KMS-11 (cell line): ENCODE measurements at regions not wholly inside any gene's neighbourhood (a gene's known extent, or its start where the extent isn't known, plus 50 kb on each side); places are given as distances from the start of the nearest gene placed in this dataset.

ENCODE experiments used
- H2AFZ ChIP-seq: fragments of 200-600 bp; sonication (generic); 2 replicates; pipeline ENCODE4 v1.6.1; 2016; ENCODE audit warnings: antibody characterized with exemption, mixed run types, low read depth
- H3K27ac ChIP-seq: fragments of 200-600 bp; sonication (generic); 2 replicates; pipeline ENCODE4 v1.6.1; 2016; ENCODE audit warnings: mild to moderate bottlenecking, mixed run types
- H3K27me3 ChIP-seq: fragments of 200-600 bp; sonication (generic); 2 replicates; pipeline ENCODE4 v1.6.1; 2017; ENCODE audit warnings: mild to moderate bottlenecking, low read depth, mixed run types, moderate library complexity; ENCODE audit not compliant: insufficient read depth
- H3K36me3 ChIP-seq: fragments of 200-600 bp; sonication (generic); 2 replicates; pipeline ENCODE4 v1.6.1; 2017; ENCODE audit warnings: mild to moderate bottlenecking, mixed run types; ENCODE audit not compliant: insufficient read depth
- H3K4me1 ChIP-seq: fragments of 200-600 bp; sonication (generic); 2 replicates; pipeline ENCODE4 v1.6.1; 2016; ENCODE audit warnings: mild to moderate bottlenecking, low read depth, mixed run types; ENCODE audit not compliant: poor library complexity, severe bottlenecking
- H3K4me2 ChIP-seq: fragments of 200-600 bp; sonication (generic); 2 replicates; pipeline ENCODE4 v1.7.0; 2016; ENCODE audit warnings: mild to moderate bottlenecking, mixed run types
- H3K4me3 ChIP-seq: fragments of 200-600 bp; sonication (generic); IDR thresholded peaks from 2 replicates; pipeline ENCODE4 v1.6.1; 2017; ENCODE audit warnings: low read depth, low read length, mixed read lengths; ENCODE audit not compliant: insufficient read depth
- H3K79me2 ChIP-seq: fragments of 200-600 bp; sonication (generic); 2 replicates; pipeline ENCODE4 v1.6.1; 2016; ENCODE audit warnings: low read depth, mixed run types; ENCODE audit not compliant: insufficient read depth
- H3K9ac ChIP-seq: fragments of 200-600 bp; sonication (generic); 2 replicates; pipeline ENCODE4 v1.6.1; 2016; ENCODE audit warnings: mild to moderate bottlenecking, mixed run types
- H4K20me1 ChIP-seq: fragments of 200-600 bp; sonication (generic); 2 replicates; pipeline ENCODE4 v1.6.1; 2016; ENCODE audit warnings: mild to moderate bottlenecking, mixed run types; ENCODE audit not compliant: insufficient read depth
- TF ChIP-seq, protein P1 (sequence below): fragments of 200-600 bp; sonication (generic); conservative IDR thresholded peaks from 2 replicates; pipeline ENCODE4 v1.6.1; 2017; ENCODE audit warnings: low read depth, mild to moderate bottlenecking, antibody characterized with exemption, low read length, moderate library complexity, mixed read lengths

DNA sequence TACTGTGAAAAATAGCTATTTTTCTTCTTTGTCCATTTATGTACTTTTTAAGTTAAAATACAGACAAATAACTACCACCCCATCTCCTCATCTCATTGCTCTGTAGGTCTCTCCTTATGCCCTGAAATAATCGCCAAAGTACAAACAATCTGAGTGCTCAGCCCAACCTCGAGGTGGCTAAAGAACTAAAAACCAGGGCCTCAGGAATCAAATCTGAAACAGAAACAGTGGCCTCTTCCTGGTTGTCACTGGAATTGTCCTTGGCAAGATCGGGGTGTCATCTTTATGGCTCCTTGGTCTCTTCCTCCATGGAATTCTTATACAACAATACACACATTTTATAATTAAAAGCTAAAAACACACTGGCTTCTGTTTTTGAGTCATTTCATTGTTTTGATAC lies 182.4 kb downstream of the ASCL1 start:
- H3K4me3 ChIP-seq = no peak overlapping the region
- H3K27ac ChIP-seq = no peak overlapping the region
- no peaks in the 10 kb centered on the region for H3K79me2 ChIP-seq
- H3K4me2 ChIP-seq = no peak overlapping the region
- no peaks in the 10 kb centered on the region for H4K20me1 ChIP-seq
- no peak overlapping the region for H3K9ac ChIP-seq
- no peaks in the 10 kb centered on the region for H3K4me1 ChIP-seq
- H3K36me3 ChIP-seq = no peaks in the 10 kb centered on the region; the same call in 1 of the 2 replicates
- no peaks in the 10 kb centered on the region for H3K27me3 ChIP-seq
- no peak overlapping the region for H2AFZ ChIP-seq
- TF ChIP-seq, protein P1, sequence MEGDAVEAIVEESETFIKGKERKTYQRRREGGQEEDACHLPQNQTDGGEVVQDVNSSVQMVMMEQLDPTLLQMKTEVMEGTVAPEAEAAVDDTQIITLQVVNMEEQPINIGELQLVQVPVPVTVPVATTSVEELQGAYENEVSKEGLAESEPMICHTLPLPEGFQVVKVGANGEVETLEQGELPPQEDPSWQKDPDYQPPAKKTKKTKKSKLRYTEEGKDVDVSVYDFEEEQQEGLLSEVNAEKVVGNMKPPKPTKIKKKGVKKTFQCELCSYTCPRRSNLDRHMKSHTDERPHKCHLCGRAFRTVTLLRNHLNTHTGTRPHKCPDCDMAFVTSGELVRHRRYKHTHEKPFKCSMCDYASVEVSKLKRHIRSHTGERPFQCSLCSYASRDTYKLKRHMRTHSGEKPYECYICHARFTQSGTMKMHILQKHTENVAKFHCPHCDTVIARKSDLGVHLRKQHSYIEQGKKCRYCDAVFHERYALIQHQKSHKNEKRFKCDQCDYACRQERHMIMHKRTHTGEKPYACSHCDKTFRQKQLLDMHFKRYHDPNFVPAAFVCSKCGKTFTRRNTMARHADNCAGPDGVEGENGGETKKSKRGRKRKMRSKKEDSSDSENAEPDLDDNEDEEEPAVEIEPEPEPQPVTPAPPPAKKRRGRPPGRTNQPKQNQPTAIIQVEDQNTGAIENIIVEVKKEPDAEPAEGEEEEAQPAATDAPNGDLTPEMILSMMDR = no peak

DNA sequence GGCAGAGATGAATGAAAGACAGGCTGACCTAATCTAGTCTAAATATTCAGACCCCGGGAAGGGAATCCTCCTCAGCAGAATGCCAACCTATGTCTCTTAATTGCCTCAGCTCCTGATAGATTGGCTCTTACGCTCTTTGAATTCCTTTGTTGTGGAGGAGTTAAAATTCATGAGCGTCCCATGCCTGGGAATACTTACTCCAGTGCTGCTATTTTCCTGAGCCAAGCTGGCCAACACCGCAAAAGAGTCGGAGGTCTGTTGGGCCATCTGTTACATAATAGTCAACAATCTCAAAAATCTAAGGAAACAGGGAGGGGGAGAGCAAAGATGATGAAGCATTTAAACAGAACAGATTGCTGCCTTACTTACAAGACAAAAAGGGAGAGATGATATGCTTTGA lies 182.8 kb downstream of the ASCL1 start:
- Histone ChIP-seq H3K9ac (no peak overlapping the region), H3K4me3 (no peak overlapping the region), H2AFZ (no peak overlapping the region), H3K27ac (no peak overlapping the region), H3K36me3 (no peaks in the 10 kb centered on the region; the same call in 1 of the 2 replicates), H3K79me2 (no peaks in the 10 kb centered on the region), H3K4me2 (no peak overlapping the region), H3K4me1 (no peaks in the 10 kb centered on the region), H4K20me1 (no peaks in the 10 kb centered on the region), H3K27me3 (no peaks in the 10 kb centered on the region)
- TF ChIP-seq, protein P1 = no peak

DNA sequence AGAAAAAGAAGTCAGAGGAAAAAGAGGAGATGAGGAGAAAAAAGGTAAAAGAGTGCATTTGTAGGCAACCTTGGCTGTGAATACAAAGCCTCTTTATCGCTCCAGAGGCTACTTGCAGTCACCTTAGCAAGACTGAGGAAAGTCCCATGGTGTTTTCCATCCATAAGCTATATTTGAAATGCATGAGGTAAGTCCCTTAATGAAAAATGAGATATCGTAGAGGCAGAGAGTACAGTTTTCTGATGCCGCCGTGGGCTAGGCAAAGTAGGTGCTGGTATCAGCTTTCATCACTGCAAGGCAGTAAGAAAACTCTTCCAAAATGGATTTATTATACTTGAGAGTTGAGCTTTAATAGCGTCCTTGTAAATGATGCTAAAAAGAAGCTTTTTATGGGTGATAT lies 186.8 kb downstream of the ASCL1 start:
- Histone ChIP-seq H3K36me3 (no peaks in the 10 kb centered on the region; the same call in 1 of the 2 replicates), H3K79me2 (no peaks in the 10 kb centered on the region), H3K27ac (no peak overlapping the region), H3K4me2 (no peak overlapping the region), H3K4me3 (no peak overlapping the region), H3K4me1 (no peaks in the 10 kb centered on the region), H3K9ac (no peak overlapping the region), H3K27me3 (no peaks in the 10 kb centered on the region), H4K20me1 (no peaks in the 10 kb centered on the region), H2AFZ (no peak overlapping the region)
- TF ChIP-seq, protein P1 = no peak

DNA sequence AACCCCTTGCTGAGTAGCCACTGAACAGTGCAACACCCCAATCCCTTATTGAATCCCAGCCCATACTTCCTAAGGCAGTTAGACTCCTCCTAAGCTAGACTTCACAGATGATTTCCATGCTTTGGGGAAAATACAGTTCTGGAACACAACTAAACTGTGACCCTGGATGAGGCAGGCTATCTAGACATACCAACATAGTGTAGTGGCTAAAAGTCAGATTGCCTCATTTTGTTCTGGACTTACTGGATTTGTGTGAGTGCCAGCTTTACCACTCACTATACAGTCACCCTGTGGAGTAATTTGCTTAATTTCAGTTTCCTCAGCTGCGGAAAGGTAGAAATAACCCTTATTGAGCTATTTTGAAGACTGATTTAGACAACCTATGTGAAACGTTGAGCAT lies 203.1 kb downstream of the ASCL1 start:
- no peaks in the 10 kb centered on the region for H4K20me1 ChIP-seq
- H3K79me2 ChIP-seq = no peaks in the 10 kb centered on the region
- H3K27me3 ChIP-seq = no peaks in the 10 kb centered on the region
- H3K9ac ChIP-seq = no peak overlapping the region
- no peaks in the 10 kb centered on the region for H3K36me3 ChIP-seq
- TF ChIP-seq, protein P1 = no peak
- no peaks in the 10 kb centered on the region for H3K4me1 ChIP-seq
- H3K4me2 ChIP-seq = no peak overlapping the region
- H3K27ac ChIP-seq = no peak overlapping the region
- H3K4me3 ChIP-seq = no peak overlapping the region
- no peak overlapping the region for H2AFZ ChIP-seq
